HCT116 (cell line): ENCODE measurements at regions not wholly inside any gene's neighbourhood (a gene's known extent, or its start where the extent isn't known, plus 50 kb on each side); places are given as distances from the start of the nearest gene placed in this dataset.

Experiments used
- ATAC-seq: fragments of 200-7000 bp; cut with Tn5 transposase; 2 replicates; pipeline ENCODE4 v1.9.1; 2020; ENCODE audit warnings: mild to moderate bottlenecking, moderate library complexity
- BruUV-seq: library from RNA; stranded (reverse); fragments of 400-500 nt; replicated peaks from 2 replicates; lab custom pipeline; 2021; lab: Mats Ljungman, UMichigan
- CTCF ChIA-PET: fragments of 300-600 bp; sonication (Branson Sonifier 250); formaldehyde crosslinking; loops from one replicate; lab custom pipeline; 2021; ENCODE audit warnings: antibody characterized with exemption; lab: Charles Lee
- POLR2A ChIA-PET: fragments of 300-600, 350-600 bp; sonication (Branson Sonifier 250); formaldehyde crosslinking; loops from one replicate; lab custom pipeline; 2021; ENCODE audit warnings: antibody characterized with exemption; lab: Charles Lee
- RAD21 ChIA-PET, 2 experiments: fragments of 300-600 bp; sonication (Branson Sonifier 250); formaldehyde crosslinking; loops; one replicate each; lab custom pipeline; 2023; ENCODE audit warnings: low total read pairs in 2 of 2; ENCODE audit not compliant: uncharacterized antibody in 2 of 2, unreplicated experiment in 2 of 2, low non-redundant PET in 1 of 2; lab: Charles Lee
- DNase-seq: peaks from one replicate; pipeline ENCODE4 v3.0.0-alpha.2; 2010; ENCODE audit warnings: low read depth, low spot score
- H2AFZ ChIP-seq: fragments of 200-600 bp; shearing (Covaris generic), sonication (generic); 2 replicates; pipeline ENCODE4 v1.6.1; 2017; ENCODE audit warnings: low read depth, mixed run types, mixed read lengths, antibody characterized with exemption, low read length; ENCODE audit not compliant: poor library complexity, severe bottlenecking
- H3K27ac ChIP-seq: 2 replicates; pipeline ENCODE4 v1.5.1; 2012; ENCODE audit warnings: low read depth, low read length
- H3K27me3 ChIP-seq: fragments of 200-600 bp; sonication (generic); 2 replicates; pipeline ENCODE4 v1.6.1; 2016; ENCODE audit warnings: mixed run types, low read length, mixed read lengths; ENCODE audit not compliant: insufficient read depth
- H3K36me3 ChIP-seq, 2 experiments: fragments of 200-500 bp in 1 of 2; fragments of 200-600 bp in 1 of 2; sonication (Bioruptor generic) in 1 of 2; sonication (generic) in 1 of 2; 2 replicates each; pipeline versions ENCODE4 v1.5.1 to v1.6.1; 2014 to 2016; ENCODE audit warnings: low read length in 2 of 2, inconsistent platforms in 1 of 2, mixed read lengths in 1 of 2, mixed run types in 1 of 2; ENCODE audit not compliant: insufficient read depth in 2 of 2, control insufficient read depth in 1 of 2
- H3K4me1 ChIP-seq, 2 experiments: fragments of 200-600 bp in 1 of 2; sonication (generic) in 1 of 2; 2 replicates each; pipeline versions ENCODE4 v1.5.1 to v1.6.1; 2012 to 2017; ENCODE audit warnings: low read length in 2 of 2, inconsistent platforms in 1 of 2, mild to moderate bottlenecking in 1 of 2, mixed read lengths in 1 of 2, mixed run types in 1 of 2, moderate library complexity in 1 of 2; ENCODE audit not compliant: insufficient read depth in 2 of 2, control insufficient read depth in 1 of 2
- H3K4me2 ChIP-seq: fragments of 200-600 bp; sonication (generic); 2 replicates; pipeline ENCODE4 v1.6.1; 2017; ENCODE audit warnings: mixed run types, low read length, mixed read lengths
- H3K4me3 ChIP-seq, 2 experiments: fragments of 200-600 bp in 1 of 2; sonication (generic) in 1 of 2; replicated peaks in 1 of 2; 2 replicates each; pipeline ENCODE4 v1.5.1; 2011 to 2016; ENCODE audit warnings: low read length in 2 of 2, control low read depth in 1 of 2, low read depth in 1 of 2, mild to moderate bottlenecking in 1 of 2, mixed read lengths in 1 of 2, mixed run types in 1 of 2
- H3K79me2 ChIP-seq: fragments of 200-600 bp; sonication (generic); 2 replicates; pipeline ENCODE4 v1.6.1; 2017; ENCODE audit warnings: mild to moderate bottlenecking, mixed run types, low read length, moderate library complexity, mixed read lengths; ENCODE audit not compliant: insufficient read depth
- H3K9ac ChIP-seq: fragments of 200-600 bp; sonication (generic); 2 replicates; pipeline ENCODE4 v1.6.1; 2016; ENCODE audit warnings: low read length, mixed read lengths
- H3K9me2 ChIP-seq: fragments of 200-600 bp; sonication (generic), shearing (Covaris generic); 2 replicates; pipeline ENCODE4 v1.6.1; 2017; ENCODE audit warnings: mixed run types, mild to moderate bottlenecking, moderate library complexity; ENCODE audit not compliant: insufficient read depth
- H3K9me3 ChIP-seq, 2 experiments: fragments of 200-500 bp in 1 of 2; fragments of 200-600 bp in 1 of 2; sonication (Bioruptor generic) in 1 of 2; sonication (generic) in 1 of 2; 2 replicates each; pipeline ENCODE4 v1.6.1; 2014 to 2017; ENCODE audit warnings: low read length in 2 of 2, mixed read lengths in 2 of 2, inconsistent platforms in 1 of 2, low read depth in 1 of 2, mild to moderate bottlenecking in 1 of 2, mixed run types in 1 of 2, moderate library complexity in 1 of 2; ENCODE audit not compliant: control insufficient read depth in 1 of 2, insufficient read depth in 1 of 2
- H4K20me1 ChIP-seq: fragments of 200-600 bp; sonication (generic), shearing (Covaris generic); 2 replicates; pipeline ENCODE4 v1.6.1; 2017; ENCODE audit warnings: mixed run types, mild to moderate bottlenecking, moderate library complexity; ENCODE audit not compliant: insufficient read depth
- CEBPB ChIP-seq: IDR thresholded peaks from 2 replicates; pipeline ENCODE4 v1.6.1; 2012; ENCODE audit warnings: low read depth
- EGR1 ChIP-seq: IDR thresholded peaks from 2 replicates; pipeline ENCODE4 v1.6.1; 2012; ENCODE audit warnings: low read depth
- ELF1 ChIP-seq: IDR thresholded peaks from 2 replicates; pipeline ENCODE4 v1.6.1; 2012; ENCODE audit warnings: low read depth, borderline replicate concordance
- EZH2 ChIP-seq: fragments of 200-600 bp; sonication (generic); IDR thresholded peaks from 2 replicates; pipeline ENCODE4 v1.6.1; 2017; ENCODE audit warnings: antibody characterized with exemption, mixed run types
- EZH2phosphoT487 ChIP-seq: fragments of 200-600 bp; IDR thresholded peaks from 2 replicates; pipeline ENCODE4 v1.6.1; 2018; ENCODE audit warnings: antibody characterized with exemption, borderline replicate concordance
- FOSL1 ChIP-seq: IDR thresholded peaks from 2 replicates; pipeline ENCODE4 v1.6.1; 2012; ENCODE audit warnings: low read depth
- JUND ChIP-seq: IDR thresholded peaks from 2 replicates; pipeline ENCODE4 v1.6.1; 2012
- POLR2A ChIP-seq: IDR thresholded peaks from 2 replicates; pipeline ENCODE4 v1.7.0; 2011; ENCODE audit warnings: borderline replicate concordance; ENCODE audit not compliant: insufficient read depth, insufficient read length; ENCODE audit errors: extremely low read depth
- RAD21 ChIP-seq: IDR thresholded peaks from 2 replicates; pipeline ENCODE4 v1.6.1; 2012; ENCODE audit warnings: low read depth, mild to moderate bottlenecking
- SIN3A ChIP-seq: IDR thresholded peaks from 2 replicates; pipeline ENCODE4 v1.6.1; 2012; ENCODE audit warnings: low read depth
- SP1 ChIP-seq: IDR thresholded peaks from 2 replicates; pipeline ENCODE4 v1.6.1; 2012; ENCODE audit warnings: low read depth
- SRF ChIP-seq: IDR thresholded peaks from 2 replicates; pipeline ENCODE4 v1.6.1; 2012; ENCODE audit warnings: low read depth
- YY1 ChIP-seq: IDR thresholded peaks from 2 replicates; pipeline ENCODE4 v1.6.1; 2011; ENCODE audit warnings: low read length, low read depth, moderate library complexity, mild to moderate bottlenecking; ENCODE audit not compliant: insufficient replicate concordance; ENCODE audit errors: extremely low read depth
- intact Hi-C: fragments of 100-400 bp; cut with micrococcal nuclease; formaldehyde crosslinking; loops from 2 replicates; pipeline ENCODE4 v1.10.0; 2022
- TF ChIP-seq, protein P1 (sequence below): IDR thresholded peaks from 2 replicates; pipeline ENCODE4 v1.6.1; 2012
- TF ChIP-seq, protein P2 (sequence below): IDR thresholded peaks from 2 replicates; pipeline ENCODE4 v1.6.1; 2012
- TF ChIP-seq, protein P3 (sequence below): IDR thresholded peaks from 2 replicates; pipeline ENCODE4 v1.6.1; 2012; ENCODE audit warnings: low read depth

DNA sequence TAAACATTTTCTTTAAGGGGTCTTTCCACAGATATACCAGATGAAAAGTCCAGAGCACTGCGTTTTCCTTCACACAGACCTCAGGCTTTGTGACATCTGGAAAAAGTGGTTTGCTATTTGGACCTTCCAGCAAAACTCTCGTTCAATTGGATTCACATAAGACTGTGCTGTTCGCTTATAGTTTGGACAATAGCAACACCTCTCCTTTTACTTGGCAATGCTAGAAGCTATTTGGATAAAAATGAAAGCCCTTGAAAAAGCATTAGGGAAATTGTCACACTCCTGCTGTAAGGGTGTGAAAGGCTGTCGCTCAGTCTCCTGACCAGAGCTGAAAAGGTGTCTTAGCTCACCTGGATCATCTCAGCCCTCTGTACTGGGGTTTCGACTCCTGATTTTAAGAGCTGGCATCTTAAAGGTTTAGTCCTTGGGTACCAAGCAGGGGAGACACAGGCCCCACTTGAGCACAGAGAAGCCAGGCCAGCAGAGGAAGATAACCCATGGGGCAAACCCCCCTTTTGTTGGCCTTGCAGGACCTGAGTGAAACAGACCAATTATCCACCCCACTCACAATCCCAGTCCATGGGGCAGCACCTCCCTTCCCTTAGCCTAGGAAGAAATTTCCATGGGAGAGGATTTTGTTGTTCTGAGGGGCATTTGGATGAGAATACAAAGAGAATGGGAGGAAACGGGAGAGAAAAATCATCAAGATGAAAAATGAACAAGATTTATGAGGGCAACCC lies 257.6 kb downstream of the DLEU7 start:
- Histone ChIP-seq H3K4me1 (peaks cover 0 to 3% of the 10 kb centered on the region in 2 experiments; a peak in 1 of 4 replicates), H3K9me3 (no peaks in the 10 kb centered on the region), H3K9me2 (no peaks in the 10 kb centered on the region), H3K36me3 (no peaks in the 10 kb centered on the region), H4K20me1 (no peaks in the 10 kb centered on the region), H3K27me3 (no peaks in the 10 kb centered on the region), H2AFZ (no peak overlapping the region), H3K27ac (no peak overlapping the region), H3K79me2 (no peaks in the 10 kb centered on the region), H3K4me2 (no peak overlapping the region), H3K4me3 (no peak overlapping the region), H3K9ac (no peak overlapping the region)
- intact Hi-C loops: no loop called here
- BruUV-seq: no TSS peak
- CTCF ChIA-PET: no interaction called here
- POLR2A ChIA-PET: no interaction called here
- TF ChIP-seq, protein P1, sequence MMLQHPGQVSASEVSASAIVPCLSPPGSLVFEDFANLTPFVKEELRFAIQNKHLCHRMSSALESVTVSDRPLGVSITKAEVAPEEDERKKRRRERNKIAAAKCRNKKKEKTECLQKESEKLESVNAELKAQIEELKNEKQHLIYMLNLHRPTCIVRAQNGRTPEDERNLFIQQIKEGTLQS: no peak
- TF ChIP-seq SIN3A (no peak), EGR1 (no peak), EZH2phosphoT487 (no peak), CEBPB (no peak), POLR2A (no peak), FOSL1 (no peak), JUND (no peak), RAD21 (no peak), SRF (no peak), SP1 (no peak), EZH2 (no peak), YY1 (no peak), ELF1 (no peak)
- TF ChIP-seq, protein P2, sequence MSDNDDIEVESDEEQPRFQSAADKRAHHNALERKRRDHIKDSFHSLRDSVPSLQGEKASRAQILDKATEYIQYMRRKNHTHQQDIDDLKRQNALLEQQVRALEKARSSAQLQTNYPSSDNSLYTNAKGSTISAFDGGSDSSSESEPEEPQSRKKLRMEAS: no peak
- TF ChIP-seq, protein P3, sequence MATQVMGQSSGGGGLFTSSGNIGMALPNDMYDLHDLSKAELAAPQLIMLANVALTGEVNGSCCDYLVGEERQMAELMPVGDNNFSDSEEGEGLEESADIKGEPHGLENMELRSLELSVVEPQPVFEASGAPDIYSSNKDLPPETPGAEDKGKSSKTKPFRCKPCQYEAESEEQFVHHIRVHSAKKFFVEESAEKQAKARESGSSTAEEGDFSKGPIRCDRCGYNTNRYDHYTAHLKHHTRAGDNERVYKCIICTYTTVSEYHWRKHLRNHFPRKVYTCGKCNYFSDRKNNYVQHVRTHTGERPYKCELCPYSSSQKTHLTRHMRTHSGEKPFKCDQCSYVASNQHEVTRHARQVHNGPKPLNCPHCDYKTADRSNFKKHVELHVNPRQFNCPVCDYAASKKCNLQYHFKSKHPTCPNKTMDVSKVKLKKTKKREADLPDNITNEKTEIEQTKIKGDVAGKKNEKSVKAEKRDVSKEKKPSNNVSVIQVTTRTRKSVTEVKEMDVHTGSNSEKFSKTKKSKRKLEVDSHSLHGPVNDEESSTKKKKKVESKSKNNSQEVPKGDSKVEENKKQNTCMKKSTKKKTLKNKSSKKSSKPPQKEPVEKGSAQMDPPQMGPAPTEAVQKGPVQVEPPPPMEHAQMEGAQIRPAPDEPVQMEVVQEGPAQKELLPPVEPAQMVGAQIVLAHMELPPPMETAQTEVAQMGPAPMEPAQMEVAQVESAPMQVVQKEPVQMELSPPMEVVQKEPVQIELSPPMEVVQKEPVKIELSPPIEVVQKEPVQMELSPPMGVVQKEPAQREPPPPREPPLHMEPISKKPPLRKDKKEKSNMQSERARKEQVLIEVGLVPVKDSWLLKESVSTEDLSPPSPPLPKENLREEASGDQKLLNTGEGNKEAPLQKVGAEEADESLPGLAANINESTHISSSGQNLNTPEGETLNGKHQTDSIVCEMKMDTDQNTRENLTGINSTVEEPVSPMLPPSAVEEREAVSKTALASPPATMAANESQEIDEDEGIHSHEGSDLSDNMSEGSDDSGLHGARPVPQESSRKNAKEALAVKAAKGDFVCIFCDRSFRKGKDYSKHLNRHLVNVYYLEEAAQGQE: no peak
- ATAC-seq (no peak), DNase-seq (no peak)
- RAD21 ChIA-PET: no interaction called here
